ENCODE measurements at regions not wholly inside any gene's neighbourhood (a gene's known extent, or its start where the extent isn't known, plus 50 kb on each side); places are given as distances from the start of the nearest gene placed in this dataset.
"Not testable (repeated sequence)": the region's sequence is repeated elsewhere in the genome, so short reads cannot be mapped to it uniquely, and the experiment has no call there.

DNA sequence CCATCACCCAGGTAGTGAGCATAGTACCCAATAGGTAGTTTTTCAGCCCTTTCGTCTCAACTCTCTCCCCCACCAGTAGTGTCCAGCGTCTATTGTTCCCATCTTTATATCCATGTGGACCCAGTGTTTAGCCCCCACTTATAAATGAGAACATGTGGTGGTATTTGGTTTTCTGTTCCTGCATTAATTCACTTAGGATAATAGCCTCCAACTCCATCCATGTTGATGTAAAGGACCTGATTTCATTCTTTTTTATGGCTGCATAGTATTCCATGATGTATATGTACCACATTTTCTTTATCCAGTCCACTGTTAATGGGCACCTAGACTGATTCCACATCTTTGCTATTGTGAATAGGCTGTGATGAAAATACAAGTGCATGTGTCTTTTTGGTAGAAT is 51.3 kb downstream of the NACA2 start:
- not testable (repeated sequence) for H2AFZ ChIP-seq (ENCODE audit: low read length); H3K9ac ChIP-seq (ENCODE audit: insufficient read depth, low read length); H4K20me1 ChIP-seq (ENCODE audit: control insufficient read depth, extremely low read depth, insufficient read depth, low read length); H3K27me3 ChIP-seq (ENCODE audit: control insufficient read depth, insufficient read depth, low read length); H3K36me3 ChIP-seq (ENCODE audit: control insufficient read depth, insufficient read depth, low read length); H3K4me2 ChIP-seq (ENCODE audit: extremely low read depth, insufficient read depth, low read length); H3K79me2 ChIP-seq (ENCODE audit: control insufficient read depth, insufficient read depth, low read length); H3K9me3 ChIP-seq (ENCODE audit: control insufficient read depth, insufficient read depth, low read depth, low read length); DNase-seq (ENCODE audit: low read depth in 2 of 2); H3K4me1 ChIP-seq (ENCODE audit: control insufficient read depth, extremely low read depth, insufficient read depth, low read length); H3K4me3 ChIP-seq (replicated peaks in 1 of 4; ENCODE audit: control extremely low read depth in 1 of 4, insufficient read depth in 1 of 4, low read depth in 3 of 4, low read length in 4 of 4); H3K27ac ChIP-seq (ENCODE audit: insufficient read depth, low read length)

DNA sequence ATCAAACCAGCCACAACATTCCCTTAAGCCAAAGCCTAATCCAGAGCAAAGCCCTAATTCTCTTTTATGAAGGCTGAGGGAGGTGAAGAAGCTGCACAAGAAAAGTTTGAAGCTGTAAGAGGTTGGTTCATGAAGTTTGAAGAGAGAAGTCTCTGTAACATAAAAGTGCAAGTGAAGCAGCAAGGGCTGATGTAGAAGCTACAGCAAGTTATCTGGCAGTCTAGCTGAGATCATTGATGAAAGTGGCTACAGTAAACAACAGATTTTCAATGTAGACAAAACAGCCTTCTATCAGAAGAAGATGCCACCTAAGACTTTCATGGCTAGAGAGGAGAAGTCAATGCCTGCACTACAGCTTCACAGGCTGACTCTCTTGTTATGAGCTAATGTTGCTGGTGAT is 52.5 kb downstream of the NACA2 start:
- Histone ChIP-seq H3K79me2 (ENCODE audit: control insufficient read depth, insufficient read depth, low read length) (no peaks in the 10 kb centered on the region), H3K4me2 (ENCODE audit: extremely low read depth, insufficient read depth, low read length) (no peak overlapping the region), H3K4me1 (ENCODE audit: control insufficient read depth, extremely low read depth, insufficient read depth, low read length) (no peaks in the 10 kb centered on the region), H3K9ac (ENCODE audit: insufficient read depth, low read length) (no peak overlapping the region), H3K36me3 (ENCODE audit: control insufficient read depth, insufficient read depth, low read length) (no peaks in the 10 kb centered on the region), H3K27ac (ENCODE audit: insufficient read depth, low read length) (no peak overlapping the region), H3K4me3 (replicated peaks in 1 of 4; ENCODE audit: control extremely low read depth in 1 of 4, insufficient read depth in 1 of 4, low read depth in 3 of 4, low read length in 4 of 4) (no peak overlapping the region), H4K20me1 (ENCODE audit: control insufficient read depth, extremely low read depth, insufficient read depth, low read length) (no peaks in the 10 kb centered on the region), H2AFZ (ENCODE audit: low read length) (no peak overlapping the region), H3K9me3 (ENCODE audit: control insufficient read depth, insufficient read depth, low read depth, low read length) (no peaks in the 10 kb centered on the region), H3K27me3 (ENCODE audit: control insufficient read depth, insufficient read depth, low read length) (no peaks in the 10 kb centered on the region)
- TF ChIP-seq EZH2 (IDR thresholded peaks at IDR 0.05; ENCODE audit: low read length, missing control alignments) (no peak), CTCF (conservative IDR thresholded peaks at IDR 0.05 in 1 of 2, IDR thresholded peaks at IDR 0.05 in 1 of 2; ENCODE audit: low read depth in 1 of 2, low read length in 2 of 2) (no peak)
- DNase-seq (ENCODE audit: low read depth in 2 of 2) = no peak

DNA sequence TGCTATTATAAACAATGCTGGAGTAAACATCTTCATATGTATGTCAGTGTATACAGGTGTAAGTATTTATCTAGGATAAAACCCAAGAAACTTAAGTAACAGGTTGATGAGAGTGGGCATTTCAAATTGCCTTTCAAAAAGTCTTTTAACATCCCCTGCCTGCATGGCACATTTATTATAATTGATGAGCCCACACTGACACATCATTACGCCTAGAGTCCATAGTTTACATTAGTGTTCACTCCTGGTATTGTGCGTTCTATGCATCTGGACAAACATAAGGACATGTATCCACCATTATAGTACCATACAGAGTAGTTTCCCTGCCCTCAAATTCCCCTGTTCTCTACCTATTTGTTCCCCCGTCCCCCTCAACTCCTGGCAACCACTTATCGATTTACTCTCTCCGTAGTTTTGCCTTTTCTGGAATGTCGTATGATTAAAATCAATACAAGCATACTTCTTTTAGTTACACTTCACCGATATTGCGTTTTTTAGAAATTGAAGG is 53.7 kb downstream of the NACA2 start:
- no peaks in the 10 kb centered on the region for H3K36me3 ChIP-seq (ENCODE audit: control insufficient read depth, insufficient read depth, low read length)
- no peak overlapping the region for H3K27ac ChIP-seq (ENCODE audit: insufficient read depth, low read length)
- no peaks in the 10 kb centered on the region for H3K9me3 ChIP-seq (ENCODE audit: control insufficient read depth, insufficient read depth, low read depth, low read length)
- no peak overlapping the region for H3K4me3 ChIP-seq (replicated peaks in 1 of 4; ENCODE audit: control extremely low read depth in 1 of 4, insufficient read depth in 1 of 4, low read depth in 3 of 4, low read length in 4 of 4)
- no peak for TF ChIP-seq CTCF (conservative IDR thresholded peaks at IDR 0.05 in 1 of 2, IDR thresholded peaks at IDR 0.05 in 1 of 2; ENCODE audit: low read depth in 1 of 2, low read length in 2 of 2)
- TF ChIP-seq EZH2 (IDR thresholded peaks at IDR 0.05; ENCODE audit: low read length, missing control alignments) = no peak
- no peaks in the 10 kb centered on the region for H3K27me3 ChIP-seq (ENCODE audit: control insufficient read depth, insufficient read depth, low read length)
- no peak for DNase-seq (ENCODE audit: low read depth in 2 of 2)
- H3K4me1 ChIP-seq (ENCODE audit: control insufficient read depth, extremely low read depth, insufficient read depth, low read length) = no peaks in the 10 kb centered on the region
- H3K4me2 ChIP-seq (ENCODE audit: extremely low read depth, insufficient read depth, low read length) = no peak overlapping the region
- H3K79me2 ChIP-seq (ENCODE audit: control insufficient read depth, insufficient read depth, low read length) = no peaks in the 10 kb centered on the region
- H3K9ac ChIP-seq (ENCODE audit: insufficient read depth, low read length) = no peak overlapping the region
- no peaks in the 10 kb centered on the region for H4K20me1 ChIP-seq (ENCODE audit: control insufficient read depth, extremely low read depth, insufficient read depth, low read length)
- no peak overlapping the region for H2AFZ ChIP-seq (ENCODE audit: low read length)
